Kidney (tissue), 13 donors: ENCODE measurements at regions not wholly inside any gene's neighbourhood (a gene's known extent, or its start where the extent isn't known, plus 50 kb on each side); places are given as distances from the start of the nearest gene placed in this dataset.

Source experiments
- DNase-seq, 5 donors: peaks; one replicate each; pipeline ENCODE4 v3.0.0-alpha.2; 2013 to 2020
- FAIRE-seq: peaks from 2 replicates; lab custom pipeline; 2012; peaks lifted over from hg19 to GRCh38; lab: Jason Lieb, UNC
- H3K27ac ChIP-seq, 2 donors: one replicate each; pipeline ENCODE4 v1.7.0; 2013; ENCODE audit warnings: low read depth in 2 of 2, low read length in 2 of 2, inconsistent platforms in 1 of 2
- H3K27me3 ChIP-seq: one replicate; pipeline ENCODE4 v1.7.1; 2013; ENCODE audit warnings: low read length, inconsistent platforms; ENCODE audit not compliant: control insufficient read depth, insufficient read depth
- H3K36me3 ChIP-seq, 3 donors: one replicate each; pipeline versions ENCODE4 v1.7.0 to v1.7.1; 2013; ENCODE audit warnings: low read length in 3 of 3, control low read depth in 1 of 3, inconsistent platforms in 1 of 3; ENCODE audit not compliant: insufficient read depth in 3 of 3, control insufficient read depth in 2 of 3
- H3K4me1 ChIP-seq, 3 donors: one replicate each; pipeline versions ENCODE4 v1.7.0 to v1.7.1; 2013; ENCODE audit warnings: low read length in 3 of 3, inconsistent platforms in 1 of 3, low read depth in 1 of 3; ENCODE audit not compliant: control insufficient read depth in 2 of 3, insufficient read depth in 2 of 3
- H3K4me3 ChIP-seq, 3 donors: one replicate each; pipeline versions ENCODE4 v1.7.0 to v1.8.1; 2013; ENCODE audit warnings: low read length in 3 of 3, control low read depth in 1 of 3, inconsistent platforms in 1 of 3
- H3K9ac ChIP-seq, 3 donors: one replicate each; pipeline versions ENCODE4 v1.7.0 to v1.7.1; 2013; ENCODE audit warnings: low read length in 3 of 3, control low read depth in 1 of 3, inconsistent platforms in 1 of 3
- H3K9me3 ChIP-seq, 3 donors: one replicate each; pipeline versions ENCODE4 v1.7.0 to v1.7.1; 2013; ENCODE audit warnings: low read length in 3 of 3, control low read depth in 1 of 3, inconsistent platforms in 1 of 3; ENCODE audit not compliant: control insufficient read depth in 2 of 3, insufficient read depth in 1 of 3
- intact Hi-C: fragments of 100-400 bp; cut with DNase I; formaldehyde crosslinking; loops from one replicate; pipeline ENCODE4 v1.11.1; 2022
- TF ChIP-seq, protein P1 (sequence below): IDR thresholded peaks from 3 replicates; pipeline ENCODE4 v1.5.1; 2012; ENCODE audit warnings: mild to moderate bottlenecking, moderate library complexity, borderline replicate concordance; ENCODE audit not compliant: insufficient read depth; ENCODE audit errors: extremely low read depth
- donor health status: control.
- donor health status: control.
- donor health status: control.
- donor health status: control.
- donor health status: control.
- donor health status: DM: yes; HTN: yes; CAD: no.
- donor health status: Normal renal cell carcinoma (clear cell type).

DNA sequence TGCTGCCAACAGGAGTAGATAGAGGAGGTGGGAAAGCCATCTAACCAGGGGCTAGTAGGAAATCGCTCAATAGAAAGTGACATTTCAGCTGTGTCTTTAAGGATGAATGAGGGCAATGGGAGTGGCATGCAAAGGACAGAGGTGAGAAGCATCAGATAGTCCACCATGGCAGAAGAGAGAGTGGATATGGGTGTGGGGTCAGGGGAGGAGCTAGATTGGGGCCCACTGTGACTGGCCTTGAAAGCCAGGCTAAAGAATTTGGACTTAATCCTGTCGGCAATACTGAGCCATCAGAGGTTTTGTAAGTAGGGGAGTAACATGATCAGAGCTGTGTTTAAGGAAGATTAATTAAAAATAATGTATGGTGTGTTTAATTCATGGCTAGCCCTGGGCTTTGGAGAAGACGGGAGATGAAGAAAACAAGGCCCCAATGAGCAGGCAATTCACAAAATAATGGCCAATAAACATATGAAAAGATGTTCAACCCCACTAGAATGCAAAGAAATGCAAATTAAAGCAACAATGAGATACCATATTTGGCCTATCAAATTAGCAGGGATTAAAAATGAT lies 98.1 kb upstream of the PJA1 start:
- intact Hi-C loops, result no loop called here
- H3K9ac ChIP-seq, result no peak overlapping the region
- H3K4me3 ChIP-seq, result no peak overlapping the region
- DNase-seq, result no peak
- no peaks in the 10 kb centered on the region for H3K36me3 ChIP-seq
- H3K4me1 ChIP-seq, result no peaks in the 10 kb centered on the region
- H3K9me3 ChIP-seq, result no peaks in the 10 kb centered on the region
- H3K27ac ChIP-seq, result no peak overlapping the region
- TF ChIP-seq, protein P1, sequence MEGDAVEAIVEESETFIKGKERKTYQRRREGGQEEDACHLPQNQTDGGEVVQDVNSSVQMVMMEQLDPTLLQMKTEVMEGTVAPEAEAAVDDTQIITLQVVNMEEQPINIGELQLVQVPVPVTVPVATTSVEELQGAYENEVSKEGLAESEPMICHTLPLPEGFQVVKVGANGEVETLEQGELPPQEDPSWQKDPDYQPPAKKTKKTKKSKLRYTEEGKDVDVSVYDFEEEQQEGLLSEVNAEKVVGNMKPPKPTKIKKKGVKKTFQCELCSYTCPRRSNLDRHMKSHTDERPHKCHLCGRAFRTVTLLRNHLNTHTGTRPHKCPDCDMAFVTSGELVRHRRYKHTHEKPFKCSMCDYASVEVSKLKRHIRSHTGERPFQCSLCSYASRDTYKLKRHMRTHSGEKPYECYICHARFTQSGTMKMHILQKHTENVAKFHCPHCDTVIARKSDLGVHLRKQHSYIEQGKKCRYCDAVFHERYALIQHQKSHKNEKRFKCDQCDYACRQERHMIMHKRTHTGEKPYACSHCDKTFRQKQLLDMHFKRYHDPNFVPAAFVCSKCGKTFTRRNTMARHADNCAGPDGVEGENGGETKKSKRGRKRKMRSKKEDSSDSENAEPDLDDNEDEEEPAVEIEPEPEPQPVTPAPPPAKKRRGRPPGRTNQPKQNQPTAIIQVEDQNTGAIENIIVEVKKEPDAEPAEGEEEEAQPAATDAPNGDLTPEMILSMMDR, result no peak
- no peaks in the 10 kb centered on the region for H3K27me3 ChIP-seq
- FAIRE-seq, result no peak

DNA sequence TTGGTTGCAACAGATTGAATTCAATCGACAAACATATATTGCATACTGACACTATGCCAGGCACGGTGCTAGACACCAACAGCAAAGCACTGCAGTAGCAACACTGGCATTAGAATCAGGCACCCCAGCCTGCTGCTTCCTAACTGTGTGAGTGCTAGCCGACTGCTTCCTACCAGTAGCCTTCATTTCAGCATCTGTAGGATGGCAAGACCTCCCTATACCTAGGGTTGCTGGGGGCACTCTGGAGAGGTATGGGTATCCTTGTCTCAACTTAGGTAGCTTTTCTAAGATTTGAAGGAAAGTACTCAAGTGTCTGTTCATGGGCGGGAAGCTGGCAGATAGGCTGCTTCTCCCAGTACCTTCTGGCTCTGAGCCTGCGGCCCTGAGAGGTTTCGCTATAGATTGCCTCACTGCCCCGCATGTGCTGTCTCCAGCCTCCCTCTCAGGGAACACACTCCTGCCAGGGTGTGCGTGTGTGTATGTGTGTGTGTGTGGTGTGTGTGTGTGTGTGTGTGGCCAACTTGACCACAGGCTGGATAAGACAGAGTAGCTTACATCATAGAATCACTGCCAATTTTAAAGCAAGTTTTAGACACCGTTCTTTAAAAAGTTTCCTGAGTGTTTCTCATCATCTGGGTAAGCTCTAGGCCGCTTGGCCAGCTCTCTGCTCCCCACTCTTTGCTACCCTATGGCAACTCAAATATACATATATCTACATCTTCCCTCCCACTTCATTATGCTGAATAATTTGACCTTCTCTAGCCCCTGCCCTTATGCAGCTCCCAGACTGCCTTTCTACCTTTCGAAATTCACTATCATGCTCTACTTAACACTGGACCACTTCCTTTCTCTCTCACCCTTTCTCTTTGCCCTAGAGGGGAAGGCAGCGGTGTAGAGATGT lies 97.0 kb upstream of the PJA1 start:
- no peaks in the 10 kb centered on the region for H3K27me3 ChIP-seq
- H3K4me1 ChIP-seq, result no peaks in the 10 kb centered on the region
- FAIRE-seq, result no peak
- H3K36me3 ChIP-seq, result no peaks in the 10 kb centered on the region
- intact Hi-C loops, result no loop called here
- H3K9me3 ChIP-seq, result no peaks in the 10 kb centered on the region
- no peak overlapping the region for H3K9ac ChIP-seq
- H3K4me3 ChIP-seq, result no peak overlapping the region
- no peak for DNase-seq
- TF ChIP-seq, protein P1, result no peak
- no peak overlapping the region for H3K27ac ChIP-seq

DNA sequence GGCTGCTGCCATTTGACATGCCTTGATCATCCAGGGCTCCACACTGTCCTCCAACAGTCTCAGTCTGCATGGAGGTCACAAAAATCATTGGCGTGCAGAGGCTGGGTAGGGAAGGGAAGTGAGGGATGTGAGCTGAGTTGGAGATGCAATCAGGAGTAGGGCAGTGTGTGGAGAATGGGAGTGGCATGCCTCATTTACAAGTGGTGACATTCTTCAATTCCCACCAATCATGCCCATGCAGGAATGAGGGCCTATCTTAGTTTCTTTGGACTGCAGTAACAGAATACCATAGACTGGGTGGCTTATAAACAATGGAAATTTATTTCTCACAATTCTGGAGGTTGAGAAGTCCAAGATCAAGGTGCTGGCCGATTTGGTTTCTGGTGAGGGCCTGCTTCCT lies 94.9 kb upstream of the PJA1 start:
- FAIRE-seq, result no peak
- TF ChIP-seq, protein P1, result no peak
- intact Hi-C loops, result no loop called here
- no peak overlapping the region for H3K4me3 ChIP-seq
- H3K9me3 ChIP-seq, result no peaks in the 10 kb centered on the region
- H3K36me3 ChIP-seq, result no peaks in the 10 kb centered on the region
- H3K4me1 ChIP-seq, result no peaks in the 10 kb centered on the region
- H3K27me3 ChIP-seq, result no peaks in the 10 kb centered on the region
- no peak overlapping the region for H3K27ac ChIP-seq
- DNase-seq, result no peak
- H3K9ac ChIP-seq, result no peak overlapping the region
